ENCODE measurements at regions not wholly inside any gene's neighbourhood (a gene's known extent, or its start where the extent isn't known, plus 50 kb on each side); places are given as distances from the start of the nearest gene placed in this dataset.

DNA sequence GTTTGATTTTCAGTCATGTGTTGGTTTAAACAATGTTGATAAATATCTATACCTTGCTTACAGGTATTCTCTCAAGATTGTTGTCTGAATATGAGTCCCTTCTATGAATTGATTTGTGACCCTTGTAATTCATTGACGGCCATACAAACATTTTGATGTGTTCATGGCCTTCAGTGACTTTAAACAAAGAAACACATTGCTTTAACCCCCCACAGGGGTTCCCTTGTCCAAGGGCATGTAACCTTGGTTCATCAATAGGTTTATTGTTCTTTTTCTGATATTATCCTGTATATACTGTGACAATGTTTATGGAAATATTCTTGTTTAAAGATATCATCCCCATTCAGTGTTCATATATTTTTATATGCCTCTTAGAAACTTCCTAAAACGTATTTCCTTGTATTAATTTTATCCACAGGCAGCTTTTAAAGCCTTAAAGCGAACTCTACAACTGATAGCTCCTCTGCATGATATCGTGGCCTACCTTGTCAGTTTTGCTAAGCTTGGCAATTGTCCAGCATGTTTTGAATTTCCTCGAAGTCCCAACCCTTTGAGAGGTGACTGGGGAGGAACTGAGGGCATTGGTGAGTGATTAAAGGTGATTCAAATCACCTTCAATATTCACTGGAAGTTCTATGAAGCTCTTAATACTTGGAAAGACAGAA is 87.0 kb downstream of the CD164 start:
- no peak for ATAC-seq

DNA sequence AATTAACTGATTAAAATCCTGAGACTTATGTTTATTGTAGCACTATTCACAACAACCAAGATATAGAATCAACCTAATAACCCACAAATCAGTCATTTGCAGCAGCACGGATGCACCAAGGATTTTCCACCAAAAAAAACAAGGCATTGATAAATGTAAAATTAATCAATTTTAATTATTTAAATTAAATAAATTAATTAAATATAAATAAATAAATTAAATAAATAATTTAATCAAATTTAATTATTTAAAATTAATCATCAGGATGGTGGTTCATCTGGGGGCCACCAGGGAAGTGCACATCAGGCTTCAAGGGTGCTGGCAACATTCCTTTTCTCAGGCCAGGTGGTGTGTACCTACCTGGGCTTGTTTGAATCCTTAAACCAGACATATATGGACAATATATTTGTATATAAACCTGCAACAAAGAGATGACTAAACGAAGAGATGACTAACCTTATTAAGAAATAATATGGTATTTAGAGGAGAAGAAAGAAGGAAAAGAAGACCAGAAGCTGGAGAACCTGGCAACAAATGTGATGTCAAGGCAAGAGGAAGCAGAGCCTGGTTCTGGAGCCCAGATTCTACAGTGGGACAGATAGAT is 89.2 kb downstream of the CD164 start:
- peak; percentile 76 for ATAC-seq

DNA sequence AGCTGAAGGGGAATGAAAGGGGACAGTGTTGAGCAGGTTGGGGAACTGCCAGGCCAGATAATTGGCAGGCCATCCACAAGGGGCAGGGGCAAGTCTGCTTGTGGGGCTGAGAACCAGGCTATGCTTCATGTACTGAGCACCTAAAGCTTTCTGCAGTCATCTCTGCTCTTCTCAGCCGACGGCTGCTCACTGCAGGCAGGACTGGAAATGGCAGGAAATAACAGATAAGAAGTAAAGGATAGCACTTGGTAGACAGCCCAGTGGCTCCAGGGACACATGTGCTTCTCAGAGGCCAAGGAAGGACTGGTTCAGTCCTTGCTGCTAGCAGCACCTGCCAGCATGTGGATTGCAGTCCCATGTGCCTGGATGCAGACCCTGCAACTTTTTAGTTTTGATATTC is 89.8 kb downstream of the CD164 start:
- no peak for ATAC-seq

DNA sequence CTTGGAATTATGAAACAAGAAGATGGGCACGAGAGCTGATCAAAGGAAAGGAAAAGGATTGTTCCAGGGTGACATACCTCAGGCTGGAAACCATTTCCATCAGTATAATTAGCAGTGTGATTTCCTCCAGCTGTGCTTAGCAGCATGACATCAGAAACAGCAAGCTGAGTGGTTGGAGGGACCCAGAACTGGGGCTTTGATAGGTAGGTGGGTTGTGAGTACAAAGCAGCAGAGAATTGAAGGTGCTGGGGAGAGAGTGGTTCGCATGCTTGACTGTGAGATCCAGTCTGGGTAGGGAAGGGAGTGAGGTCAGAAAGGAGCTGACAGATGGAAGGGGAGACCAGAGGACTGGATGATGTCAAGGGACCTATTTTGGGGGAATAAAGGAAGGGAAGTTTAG is 90.4 kb downstream of the CD164 start:
- no peak for ATAC-seq

DNA sequence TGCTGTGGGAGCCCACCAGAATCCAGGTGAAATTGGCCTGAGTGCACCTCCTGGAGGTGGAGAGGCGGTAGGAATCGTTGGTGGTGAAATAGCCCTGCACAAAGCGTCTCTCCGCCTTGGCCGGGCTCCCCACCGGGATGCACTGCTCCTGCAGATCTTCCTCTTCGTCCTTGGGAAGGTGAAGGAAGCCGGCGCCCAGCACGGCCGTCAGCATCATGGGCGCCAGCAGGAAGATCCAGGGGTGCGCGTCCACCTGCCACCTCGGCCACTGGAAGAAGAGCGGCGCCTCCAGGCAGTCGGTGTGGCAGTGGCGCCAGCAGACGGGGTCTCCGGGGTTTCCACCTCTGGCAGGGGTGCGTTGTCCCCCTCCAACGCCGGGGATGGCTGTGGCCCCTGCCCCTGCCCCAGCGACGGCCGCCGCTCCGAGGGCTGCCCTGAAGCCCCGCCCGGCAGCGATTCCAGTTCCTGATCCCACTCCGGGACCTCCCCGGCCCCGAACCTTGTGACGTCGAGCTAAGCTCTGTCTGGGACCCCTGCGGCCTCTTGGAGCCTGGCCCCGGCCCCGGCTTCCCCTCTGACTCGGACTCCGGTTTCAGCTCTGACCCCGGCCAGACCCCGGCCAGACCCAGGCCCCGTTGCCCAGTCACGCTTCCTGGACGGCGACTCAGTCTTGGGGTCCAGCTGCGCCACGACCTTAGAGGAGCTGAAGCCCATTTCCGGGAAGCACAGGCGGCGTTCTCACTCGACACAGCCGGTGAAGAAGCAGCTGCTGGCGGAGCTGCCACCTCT is 91.9 kb downstream of the CD164 start:
- ATAC-seq, result no peak

DNA sequence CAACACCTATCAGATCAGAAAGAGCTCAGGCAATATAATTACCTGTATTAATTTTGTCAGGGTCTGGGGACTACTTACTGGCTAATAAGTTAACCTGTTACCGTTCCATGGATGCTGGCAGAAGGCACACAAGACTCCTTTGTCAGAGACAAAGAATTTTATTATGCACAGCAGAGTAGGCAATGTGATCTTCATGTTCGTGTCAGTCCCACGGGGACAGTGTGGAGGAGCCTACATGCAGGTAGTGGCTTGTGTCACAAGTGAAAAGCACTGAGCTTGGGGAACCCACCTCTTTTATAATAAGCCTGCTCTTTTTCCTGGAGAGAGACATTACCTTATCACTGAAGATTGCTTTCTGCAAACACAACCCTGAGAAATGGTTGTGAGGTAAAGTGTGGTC is 96.9 kb downstream of the CD164 start:
- no peak for ATAC-seq

DNA sequence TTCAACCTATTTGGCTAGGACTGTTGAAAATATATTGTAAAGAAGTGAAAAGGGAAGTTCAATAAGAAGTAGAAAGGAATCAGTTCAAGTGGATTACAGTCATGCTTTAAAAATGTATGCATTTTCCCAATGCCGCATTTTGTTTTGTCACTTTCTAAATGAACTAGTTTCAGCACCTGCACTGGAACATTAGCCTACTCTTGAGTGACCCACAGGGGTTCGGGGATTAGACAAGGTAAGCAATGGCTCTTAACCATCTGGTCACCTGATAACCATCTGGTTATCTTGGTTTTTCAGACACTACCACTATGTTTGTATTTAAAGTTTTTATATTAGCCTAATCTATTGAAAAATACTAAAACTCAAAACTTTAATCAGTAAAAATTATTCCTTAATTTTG is 97.6 kb downstream of the CD164 start:
- ATAC-seq, result no peak

DNA sequence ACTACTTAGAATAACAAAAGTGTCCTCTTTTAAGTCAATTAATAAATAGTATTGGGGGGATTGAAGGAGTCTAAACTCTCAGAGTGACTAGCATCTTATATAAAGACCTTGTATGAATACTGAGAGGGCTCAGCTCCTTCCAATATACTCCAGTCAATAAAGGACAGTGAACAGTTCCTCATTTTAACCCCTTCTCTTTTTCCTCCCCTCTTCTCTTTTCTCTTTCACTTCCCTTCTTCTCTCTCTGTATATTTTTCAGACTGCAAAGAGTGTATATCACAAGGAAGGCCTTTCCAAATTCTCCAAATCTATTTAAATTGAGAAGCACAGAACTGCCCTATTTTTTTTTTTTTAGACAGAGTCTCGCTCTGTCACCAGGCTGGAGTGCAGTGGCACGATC is 99.5 kb downstream of the CD164 start:
- ATAC-seq, result no peak

DNA sequence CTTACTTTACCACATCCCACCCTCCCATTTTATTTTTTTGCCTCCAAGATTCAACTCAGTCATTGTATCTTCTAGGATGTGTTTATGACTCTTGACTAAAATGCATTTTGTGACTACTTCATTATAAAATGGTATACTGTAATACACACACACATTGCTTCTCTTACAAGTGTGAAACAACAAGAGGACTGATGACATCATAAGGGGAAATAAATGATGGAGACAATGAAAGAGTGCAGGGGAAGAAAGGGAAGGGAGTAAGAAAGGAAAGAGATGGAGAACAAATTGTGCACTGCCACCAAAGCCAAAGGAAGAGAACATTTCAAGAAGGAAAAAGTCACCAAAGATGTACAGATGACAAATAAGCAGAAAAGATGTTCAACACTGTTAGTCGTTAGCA is 102.6 kb downstream of the CD164 start:
- no peak for ATAC-seq

DNA sequence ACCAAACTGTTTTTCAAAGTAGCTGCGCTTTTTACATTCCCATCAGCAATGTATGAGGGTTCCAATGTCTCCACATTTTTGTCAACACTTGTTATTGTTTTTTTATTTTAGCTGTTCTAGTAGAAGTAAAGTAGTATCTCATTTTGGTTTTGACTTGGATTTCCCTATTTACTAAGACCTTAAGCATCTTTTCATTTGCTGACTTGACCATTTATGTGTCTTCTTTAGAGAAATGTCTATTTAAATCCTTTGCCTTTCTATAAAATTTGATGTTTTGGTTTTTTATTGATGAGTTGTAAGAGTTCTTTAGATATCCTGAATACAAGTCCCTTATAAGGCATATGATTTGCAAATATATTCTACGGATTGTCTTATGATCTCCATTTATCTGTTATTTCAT is 110.6 kb downstream of the CD164 start:
- ATAC-seq, result no peak

DNA sequence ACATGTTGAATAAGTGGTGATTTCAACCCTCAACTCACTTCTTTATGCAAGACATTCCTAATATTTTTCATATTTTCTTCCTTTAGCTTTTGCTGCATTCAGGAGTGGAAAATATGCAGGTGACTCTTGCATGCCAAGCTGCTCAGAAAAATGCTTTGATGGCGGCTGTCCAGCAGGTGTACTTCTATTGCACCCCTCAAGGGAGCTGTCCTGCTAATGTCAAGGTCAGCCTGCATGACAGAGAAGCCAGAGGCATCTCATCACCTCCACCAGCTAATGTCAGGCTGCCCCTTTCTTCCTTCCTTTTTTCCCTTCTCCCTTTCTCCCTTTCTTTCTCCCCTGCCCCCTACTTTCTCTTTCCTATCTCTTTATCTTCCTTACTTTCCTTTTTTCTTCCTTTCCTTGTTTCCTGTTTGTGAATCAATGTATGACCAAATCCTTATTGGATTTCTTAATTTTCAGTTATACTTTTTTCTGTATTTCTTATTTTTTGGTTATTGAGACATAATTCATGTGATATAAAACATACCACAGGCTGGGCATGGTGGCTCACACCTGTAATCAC is 112.2 kb downstream of the CD164 start:
- ATAC-seq, result no peak

DNA sequence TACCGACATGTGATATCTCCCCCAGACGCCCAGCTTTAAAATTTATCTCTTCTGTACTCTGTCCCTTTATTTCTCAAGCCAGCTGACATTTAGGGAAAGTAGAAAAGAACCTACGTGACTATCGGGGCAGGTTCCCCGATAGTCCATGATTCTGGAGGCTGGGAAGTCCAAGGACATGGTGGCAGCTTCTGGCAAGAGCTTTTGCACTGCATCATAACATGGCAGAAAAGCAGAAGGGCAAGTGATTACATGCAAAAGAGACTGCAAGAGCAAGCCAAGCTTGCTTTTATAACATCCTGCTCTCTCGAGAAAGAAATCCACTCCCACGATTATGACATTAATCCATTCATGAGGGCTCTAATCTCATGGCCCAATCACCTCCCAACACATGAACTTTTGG is 113.2 kb downstream of the CD164 start:
- ATAC-seq, result no peak

DNA sequence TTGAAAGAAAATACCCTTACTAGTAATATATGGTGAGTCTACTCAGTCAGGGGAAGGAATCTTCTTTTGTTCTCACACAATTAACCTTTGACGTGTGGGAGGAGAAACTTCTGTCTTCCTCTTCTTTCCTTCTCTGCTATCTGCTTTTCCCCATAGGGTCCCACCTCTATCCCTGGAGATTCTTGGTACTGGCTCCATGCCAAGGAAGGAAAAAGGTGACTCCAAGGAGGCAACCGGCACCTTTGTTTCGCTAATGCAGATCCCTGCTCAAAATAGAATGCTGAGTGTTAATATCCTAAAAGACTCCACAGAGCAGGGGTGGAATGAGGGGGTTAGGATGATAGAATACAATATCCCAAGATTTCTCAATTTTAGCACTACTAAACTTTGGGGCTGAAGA is 116.7 kb downstream of the CD164 start:
- no peak for ATAC-seq

DNA sequence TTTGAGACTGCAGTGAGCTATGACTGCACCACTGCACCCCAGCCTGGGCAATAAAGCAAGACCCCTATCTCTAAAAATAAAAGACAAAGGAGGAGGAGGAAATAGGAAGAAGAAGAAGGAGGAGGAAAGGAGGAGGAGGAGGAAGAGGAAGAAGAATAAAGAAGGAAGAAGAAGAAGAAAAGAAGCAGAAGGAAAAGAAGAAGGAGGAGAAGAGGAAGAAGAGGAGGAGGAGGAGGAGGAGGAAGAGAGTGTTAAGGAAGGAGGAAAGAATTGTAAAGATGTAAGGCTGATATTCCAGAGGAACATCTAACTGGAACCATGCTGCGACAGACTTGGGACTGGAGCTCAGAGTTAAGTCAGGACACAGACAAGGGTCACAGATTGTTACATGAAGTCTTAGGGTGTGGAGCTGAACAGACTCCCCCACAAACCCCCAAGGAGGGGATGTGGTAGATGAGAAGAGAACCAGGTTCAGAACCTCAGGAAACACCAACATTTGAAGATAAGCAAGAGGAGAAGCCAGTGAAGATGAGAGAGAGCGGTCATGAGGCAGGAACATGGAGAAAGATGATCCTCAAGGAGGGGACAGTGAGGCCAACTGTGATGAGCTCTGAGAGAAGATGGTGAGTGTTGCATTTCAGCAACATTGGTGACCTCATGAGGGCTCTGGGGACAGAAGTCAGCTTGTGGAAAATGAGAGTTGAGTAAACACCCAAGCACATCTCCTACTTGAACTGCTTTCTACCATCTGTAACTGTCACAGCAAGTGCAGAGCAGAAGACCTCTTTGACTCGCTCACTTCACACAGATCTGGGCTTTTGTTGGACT is 118.2 kb downstream of the CD164 start:
- no peak for ATAC-seq

DNA sequence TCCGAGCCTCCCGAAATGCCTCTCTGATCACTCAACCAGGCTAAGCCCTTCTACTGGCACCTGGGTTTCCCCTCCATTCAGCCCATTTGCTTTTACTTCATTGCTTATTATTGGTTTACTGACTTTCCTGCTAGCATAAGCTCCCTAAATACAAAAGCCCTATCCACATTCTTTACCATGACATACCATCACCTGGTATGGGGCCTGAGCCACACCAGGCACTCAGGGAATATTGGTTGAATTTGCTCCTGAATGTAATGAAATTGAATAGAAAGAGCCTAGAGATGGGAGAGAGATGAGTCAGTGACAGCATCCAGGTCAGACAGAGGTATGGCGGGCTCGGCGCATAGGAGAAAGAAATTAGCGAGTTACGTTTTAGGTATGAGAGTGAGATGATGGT is 120.0 kb downstream of the CD164 start:
- no peak for ATAC-seq

DNA sequence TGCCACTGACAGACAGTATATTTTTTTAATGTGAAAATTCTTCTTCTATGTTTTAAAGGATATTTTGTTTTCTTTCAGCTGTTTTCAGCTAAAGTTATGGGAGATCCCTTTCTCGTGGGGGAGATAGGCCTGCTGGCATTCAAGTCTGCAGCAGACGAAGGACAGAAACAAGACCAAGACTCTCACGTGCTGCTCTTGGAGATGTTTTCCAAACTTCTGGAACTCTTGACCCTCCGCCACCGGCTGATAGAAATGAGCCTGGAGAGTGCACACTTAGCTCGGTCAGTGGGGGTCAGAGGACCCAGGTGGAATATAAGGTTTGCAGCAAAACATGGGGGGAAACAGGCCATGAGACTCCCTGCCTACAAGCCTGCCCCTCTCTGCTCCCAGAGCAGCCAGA is 120.5 kb downstream of the CD164 start:
- no peak for ATAC-seq

DNA sequence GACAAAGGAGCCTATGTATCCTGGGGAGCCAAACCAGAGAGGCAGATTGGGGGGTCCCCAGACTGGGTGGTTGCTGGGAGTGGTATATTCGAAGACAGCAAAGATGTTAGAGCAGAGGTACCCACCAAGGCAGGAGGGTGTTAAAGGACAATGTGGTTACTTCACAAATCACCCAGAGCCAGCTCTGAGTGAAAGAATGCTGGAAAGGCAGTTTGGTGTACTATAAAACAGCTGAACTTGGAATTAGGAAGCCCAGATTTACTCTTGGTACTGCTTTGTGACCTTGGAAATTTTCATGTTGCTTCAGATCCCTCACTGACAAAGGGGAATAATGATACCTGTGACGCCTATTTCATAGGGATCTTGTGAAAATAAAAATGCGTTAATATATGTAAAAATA is 121.6 kb downstream of the CD164 start:
- ATAC-seq, result no peak

DNA sequence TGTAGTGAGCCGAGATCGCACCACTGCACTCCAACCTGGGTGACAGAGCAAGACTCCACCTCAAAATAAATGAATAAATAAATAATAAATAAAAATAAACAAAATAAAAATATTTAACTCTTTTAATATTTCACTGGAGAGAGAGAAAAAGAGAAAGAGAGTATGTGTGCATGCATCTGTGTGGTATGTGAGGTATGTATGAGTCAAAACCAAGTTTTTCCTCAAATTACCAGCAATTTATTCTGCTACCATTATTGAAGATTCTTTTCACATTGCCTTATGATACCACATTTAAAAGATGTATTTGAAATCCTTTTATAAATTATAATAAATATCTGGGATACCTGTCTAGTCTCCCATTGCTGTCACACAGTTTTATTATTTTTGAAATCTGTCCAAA is 122.1 kb downstream of the CD164 start:
- no peak for ATAC-seq

DNA sequence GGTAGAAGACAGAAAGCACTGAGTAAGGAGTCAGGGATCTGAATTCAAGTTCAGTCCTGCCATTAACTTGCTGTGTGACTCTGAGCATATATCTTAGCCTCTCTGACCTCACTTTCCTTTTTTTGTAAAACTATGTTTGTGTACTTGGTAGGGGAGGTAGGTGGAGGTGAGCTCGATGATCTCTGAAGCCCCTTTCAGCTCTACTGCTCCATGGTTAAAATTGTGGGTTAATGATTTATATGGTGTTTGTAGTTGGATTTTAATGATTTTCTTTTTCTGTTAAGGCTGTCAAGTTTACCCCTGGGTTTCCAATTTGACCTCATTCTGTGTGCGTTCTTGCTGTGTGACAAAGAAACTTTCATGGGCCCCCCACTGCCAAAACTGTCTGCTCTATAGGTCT is 124.1 kb downstream of the CD164 start:
- ATAC-seq, result no peak

DNA sequence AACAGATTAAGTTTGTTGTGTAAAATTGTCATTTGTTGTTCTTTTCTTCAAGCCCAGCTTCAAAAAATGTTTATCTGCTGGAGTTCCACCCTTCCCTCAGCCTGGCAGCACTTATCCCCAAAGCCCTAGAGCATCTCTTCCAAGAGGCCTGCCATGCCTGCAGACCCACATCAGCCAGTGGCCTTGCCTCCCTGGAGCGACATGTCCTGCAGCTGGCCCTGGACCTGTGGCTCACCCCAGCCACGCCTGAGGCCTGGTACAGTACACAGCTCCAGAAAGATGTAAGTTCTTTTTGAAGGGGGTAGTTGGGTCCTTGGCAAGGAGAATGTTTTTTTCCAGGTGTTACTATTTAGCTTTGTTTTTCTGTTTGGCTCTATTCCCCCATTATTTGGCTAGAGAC is 124.8 kb downstream of the CD164 start:
- ATAC-seq, result no peak

DNA sequence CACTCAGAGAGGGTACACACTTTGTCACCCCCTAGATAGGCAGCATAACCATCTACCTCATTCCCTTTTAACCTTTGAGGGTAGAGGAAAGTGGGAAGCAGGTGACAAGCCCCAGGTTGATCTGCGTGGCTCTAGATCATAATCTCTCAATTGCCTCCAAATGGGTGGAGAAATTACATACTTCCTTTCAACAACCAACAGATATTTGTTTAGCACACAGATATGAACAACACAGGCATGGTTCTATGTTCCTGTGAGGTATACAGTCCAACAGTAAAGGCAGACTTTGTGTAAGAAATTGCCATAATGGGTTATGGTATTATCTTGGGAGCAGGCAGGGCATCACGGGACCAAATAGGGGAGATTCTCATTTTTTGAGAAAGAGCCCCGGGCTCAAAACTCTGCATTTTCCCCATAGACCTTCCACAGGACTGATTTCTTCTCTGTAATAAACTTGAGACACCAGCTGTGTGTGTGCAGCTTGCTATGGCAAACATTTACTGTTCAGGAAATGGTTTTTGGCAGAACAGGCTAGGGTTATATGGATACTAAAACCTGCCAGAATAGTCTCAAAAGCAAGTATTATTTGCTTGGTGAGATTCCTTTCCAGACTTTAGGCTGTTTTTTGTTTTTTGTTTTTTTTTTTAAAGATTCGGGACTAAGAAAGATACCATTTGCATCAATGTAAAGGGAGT is 126.2 kb downstream of the CD164 start:
- ATAC-seq, result no peak

DNA sequence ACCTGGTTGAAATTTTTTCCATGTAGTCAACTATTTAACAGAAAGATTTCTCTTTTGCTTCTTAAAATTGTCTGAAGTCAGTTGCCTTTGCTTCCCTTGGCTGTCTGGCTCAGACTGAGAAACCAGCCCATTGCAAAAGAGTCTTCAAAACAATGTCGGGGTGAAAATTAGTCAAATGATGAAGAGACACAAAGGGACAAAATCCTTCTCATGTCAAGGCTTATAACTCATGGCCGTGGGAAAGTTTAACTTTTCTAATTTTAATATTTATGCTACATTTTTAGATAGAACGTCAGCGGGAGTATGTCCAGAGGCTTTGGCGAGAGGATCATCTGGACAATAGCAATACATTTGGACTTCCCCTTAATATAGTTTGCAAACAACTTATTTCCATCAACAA is 127.2 kb downstream of the CD164 start:
- no peak for ATAC-seq
